SK-N-MC (cell line): ENCODE measurements at regions not wholly inside any gene's neighbourhood (a gene's known extent, or its start where the extent isn't known, plus 50 kb on each side); places are given as distances from the start of the nearest gene placed in this dataset.

Experiments used
- EZH2 ChIP-seq: fragments of 200-600 bp; sonication (generic); IDR thresholded peaks from one replicate; pipeline ENCODE4 v1.6.1; 2017; ENCODE audit warnings: antibody characterized with exemption
- FOXP2 ChIP-seq: optimal IDR thresholded peaks from 2 replicates; pipeline ENCODE3; 2011; ENCODE audit warnings: mild to moderate bottlenecking, moderate library complexity; ENCODE audit not compliant: insufficient read depth; ENCODE audit errors: extremely low read length, control extremely low read depth
- POLR2AphosphoS5 ChIP-seq: IDR thresholded peaks from 2 replicates; pipeline ENCODE4 v1.6.1; 2012; ENCODE audit warnings: mild to moderate bottlenecking, low read depth, low read length, borderline replicate concordance

DNA sequence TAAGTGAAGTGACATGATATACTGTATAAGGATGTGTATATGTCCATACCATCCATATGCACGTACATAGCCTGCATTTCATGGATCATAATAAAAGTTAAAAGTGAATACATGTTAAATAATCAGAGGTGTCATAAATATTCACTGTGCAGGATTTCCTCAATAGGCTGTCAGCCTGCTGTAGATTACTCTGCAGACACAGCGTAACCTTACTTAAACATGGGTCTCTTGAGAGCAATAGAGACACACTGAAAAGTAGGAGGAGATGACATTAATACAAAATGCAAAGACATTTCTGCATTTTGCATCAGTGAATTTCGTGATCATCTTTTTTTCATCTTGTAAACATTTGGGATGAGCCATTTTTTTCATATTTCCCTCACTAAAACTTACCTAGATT, 955.2 kb upstream of the DIAPH2 start:
- TF ChIP-seq POLR2AphosphoS5, result no peak
- no peak for TF ChIP-seq FOXP2
- TF ChIP-seq EZH2, result no peak
